ENCODE measurements at regions not wholly inside any gene's neighbourhood (a gene's known extent, or its start where the extent isn't known, plus 50 kb on each side); places are given as distances from the start of the nearest gene placed in this dataset.
"Not testable (repeated sequence)": the region's sequence is repeated elsewhere in the genome, so short reads cannot be mapped to it uniquely, and the experiment has no call there.

DNA sequence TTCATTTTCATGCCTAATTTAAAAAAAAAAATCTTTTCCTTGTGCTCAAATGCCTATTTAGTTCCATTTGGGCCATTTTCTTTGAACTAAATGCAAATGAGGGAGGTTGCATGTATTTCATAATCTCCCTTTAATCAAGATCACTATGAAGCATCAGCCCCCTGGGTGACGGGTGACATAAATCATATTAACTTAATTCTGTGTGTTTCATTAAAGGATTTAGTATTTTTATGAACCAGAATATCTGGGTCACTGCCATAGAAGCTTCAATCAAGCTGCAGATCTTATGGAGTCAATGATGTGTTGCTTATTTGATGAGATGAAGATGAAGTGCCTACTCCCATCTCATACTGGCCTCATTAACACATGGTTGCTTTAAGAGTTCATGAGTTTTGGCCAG is 301.9 kb upstream of the PRKCQ start:
- DNase-seq (ENCODE audit: low read depth) = no peak

DNA sequence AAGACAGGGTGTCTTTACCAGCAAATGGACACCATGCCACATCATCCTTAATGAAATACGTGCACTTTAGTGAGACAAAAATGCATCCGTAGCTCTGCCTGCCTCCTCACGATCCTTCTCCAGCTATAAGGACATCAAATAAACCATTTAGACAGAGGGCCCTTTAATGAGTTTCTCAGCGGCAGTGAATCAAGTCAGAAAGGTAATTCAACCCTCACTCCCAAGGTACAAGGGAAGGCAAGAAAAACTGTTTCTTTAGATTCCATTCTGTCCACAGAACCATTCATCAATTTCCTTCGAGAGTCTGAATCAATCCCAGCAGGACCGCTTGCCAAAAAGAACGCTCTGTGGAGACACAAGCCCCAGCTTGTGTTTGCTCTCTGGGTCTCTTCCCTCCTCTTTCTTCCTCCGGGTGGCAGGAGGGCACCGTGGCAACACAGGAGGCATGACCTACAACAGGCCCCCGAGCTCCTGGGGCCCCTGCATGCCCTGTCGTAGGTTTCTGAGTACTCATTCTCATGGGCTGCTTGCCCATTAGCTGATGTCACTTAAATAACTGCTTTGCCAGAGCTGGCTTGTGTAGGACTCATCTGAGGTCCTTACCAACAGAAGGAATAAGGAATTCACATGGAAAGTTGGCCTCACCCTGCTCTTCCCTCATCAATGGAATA is 297.8 kb upstream of the PRKCQ start:
- no peak for DNase-seq (ENCODE audit: low read depth)

DNA sequence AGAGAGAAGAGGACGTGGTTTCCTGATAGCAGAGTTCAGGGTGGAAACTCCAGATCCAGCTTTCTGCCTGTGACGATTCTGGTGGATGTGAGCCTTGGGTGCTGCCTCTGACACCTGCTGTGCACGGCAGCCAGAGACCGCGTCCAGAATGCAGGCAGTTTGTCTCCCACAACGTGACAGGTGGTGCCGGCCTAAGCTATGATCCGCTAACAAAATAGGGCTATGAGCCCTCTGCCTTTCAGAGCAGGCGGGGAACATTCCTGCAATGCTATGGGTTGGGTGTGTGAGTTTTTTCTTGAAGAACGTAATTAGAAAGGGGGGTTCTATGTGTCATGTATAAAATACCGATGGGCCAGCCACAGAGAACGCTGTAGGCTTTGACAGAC is 297.3 kb upstream of the PRKCQ start:
- DNase-seq (ENCODE audit: low read depth) = no peak

DNA sequence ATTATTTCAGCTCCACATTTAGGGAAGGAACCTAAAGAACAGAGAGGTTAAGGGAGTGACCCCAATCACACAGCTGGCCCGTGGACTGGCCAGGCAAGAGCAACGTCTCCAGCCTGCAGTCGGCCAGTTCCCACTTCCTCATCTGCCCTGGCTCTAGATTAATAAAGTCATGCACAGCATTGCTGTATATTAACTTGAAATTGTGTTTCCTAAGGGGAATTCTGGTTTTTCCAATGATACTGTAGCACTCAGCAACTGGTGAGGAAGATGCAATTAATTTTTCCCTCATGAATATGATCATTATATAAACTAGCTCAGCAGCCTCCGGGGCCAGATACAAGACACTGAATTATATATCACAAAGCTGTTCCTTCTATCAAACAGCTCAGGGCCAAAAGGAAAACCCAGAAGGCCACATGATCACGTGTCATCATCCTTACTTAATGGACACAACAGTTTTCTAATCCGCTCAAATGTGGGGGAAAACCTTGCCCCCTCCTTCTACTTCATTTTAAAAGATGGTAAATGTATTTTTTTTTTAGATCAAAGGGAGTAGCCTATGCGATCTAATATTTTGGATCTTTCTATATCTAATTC is 295.3 kb upstream of the PRKCQ start:
- no peak for DNase-seq (ENCODE audit: low read depth)

DNA sequence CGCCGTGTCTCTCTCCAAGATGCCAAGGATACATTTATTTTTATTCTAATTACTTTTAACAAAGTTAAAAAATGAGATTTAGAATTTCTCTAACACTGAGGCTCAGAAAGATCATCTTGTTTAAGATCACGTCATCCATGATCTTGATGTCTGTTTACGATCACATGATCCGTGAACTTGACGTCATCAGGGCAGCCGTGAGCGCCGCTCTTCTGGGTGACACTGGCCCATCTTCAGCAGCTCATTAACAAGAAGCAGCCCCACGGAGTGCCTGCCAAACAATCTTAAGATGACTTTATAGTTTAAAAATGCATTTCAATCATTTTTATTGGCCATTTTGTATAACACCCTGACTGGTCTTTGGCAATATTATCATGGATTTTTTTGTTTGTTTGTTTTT is 291.1 kb upstream of the PRKCQ start:
- no peak for DNase-seq (ENCODE audit: low read depth)

DNA sequence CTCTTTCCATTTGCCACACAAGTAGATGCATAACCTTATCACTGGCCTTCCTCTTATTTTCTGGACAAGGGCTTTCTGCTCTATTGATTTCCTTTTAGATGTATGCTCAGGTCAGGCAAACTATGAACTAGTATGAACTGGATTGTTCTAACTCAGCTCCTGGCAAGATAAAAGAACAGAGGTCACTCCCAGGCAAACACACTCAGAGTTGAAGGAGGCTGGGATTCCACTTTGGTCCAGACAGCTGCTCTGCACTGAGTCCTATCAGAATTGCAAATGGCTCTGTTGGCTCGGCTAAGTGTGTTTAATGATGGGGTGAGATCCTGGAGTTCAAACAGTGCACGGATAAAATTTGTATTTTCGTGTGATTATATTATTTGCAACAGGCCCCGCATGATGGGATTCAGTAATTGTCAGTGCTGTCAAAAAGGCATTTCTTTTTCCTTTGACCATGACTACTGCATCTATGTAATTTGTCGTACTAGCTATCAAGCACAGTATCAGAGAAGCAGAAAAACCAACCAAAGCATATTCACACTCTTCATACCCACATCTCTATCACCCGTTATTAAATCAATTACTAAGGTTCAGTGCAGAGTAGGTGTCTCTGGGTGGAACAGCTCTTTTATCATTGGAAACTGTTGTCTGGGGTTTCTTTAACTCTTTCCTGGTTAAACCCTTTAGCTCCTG is 288.1 kb upstream of the PRKCQ start:
- no peak for DNase-seq (ENCODE audit: low read depth)

DNA sequence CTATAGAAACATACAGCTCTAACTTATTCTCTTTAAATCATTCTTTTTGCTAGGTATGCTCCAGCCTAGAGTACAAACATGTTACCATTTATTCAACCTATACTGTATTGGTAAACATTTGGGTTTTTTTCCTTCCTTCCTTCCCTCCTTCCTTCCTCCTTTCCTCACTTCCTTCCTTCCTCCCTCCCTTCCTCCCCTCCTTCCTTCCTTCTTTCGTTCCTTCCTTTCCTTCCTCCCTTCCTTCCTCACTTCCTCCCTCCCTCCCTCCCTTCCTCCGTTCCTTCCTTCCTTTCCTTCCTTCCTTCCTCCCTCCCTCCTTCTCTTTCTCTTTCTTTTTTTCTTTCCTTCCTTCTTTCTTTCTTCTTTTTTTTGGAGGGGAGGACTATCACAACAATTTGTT is 286.7 kb upstream of the PRKCQ start:
- DNase-seq (ENCODE audit: low read depth) = no peak

DNA sequence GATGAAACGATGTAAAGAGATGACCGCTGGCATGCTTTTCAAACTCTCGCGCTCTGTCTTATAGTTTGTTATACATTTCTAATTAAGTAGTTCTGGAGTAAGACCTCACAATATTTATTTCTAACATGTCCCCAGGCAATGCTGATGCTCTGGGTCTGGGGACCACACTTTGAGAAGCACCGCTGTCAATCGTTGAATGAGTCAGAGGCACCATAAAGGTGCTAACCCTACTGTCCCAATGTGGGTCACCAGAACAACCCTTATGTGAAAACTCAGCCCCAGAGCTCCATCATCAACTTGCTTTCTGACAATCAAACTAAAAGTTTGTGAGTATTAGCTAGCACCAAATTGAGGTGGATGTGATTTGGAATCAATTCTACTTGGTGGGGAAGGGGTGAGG is 284.1 kb upstream of the PRKCQ start:
- DNase-seq (ENCODE audit: low read depth) = no peak

DNA sequence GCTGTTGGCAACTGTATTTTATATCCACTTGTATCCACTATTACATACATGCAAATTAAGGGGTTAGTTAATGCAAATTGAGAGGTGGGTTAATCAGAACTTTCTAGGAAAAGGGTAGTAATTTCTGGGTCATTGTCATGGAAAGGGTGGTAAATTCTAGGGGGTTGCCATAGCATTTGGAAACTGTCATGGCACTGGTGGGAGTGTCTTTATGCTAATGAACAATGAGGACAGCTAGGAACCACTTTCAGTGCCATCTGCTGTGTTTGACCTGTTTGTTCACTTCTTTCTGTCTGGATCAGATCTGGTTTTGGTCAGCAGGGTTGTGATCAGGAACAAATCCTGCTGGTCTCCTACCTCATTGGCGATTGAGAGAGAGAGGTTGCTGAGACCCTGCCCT is 283.3 kb upstream of the PRKCQ start:
- DNase-seq (ENCODE audit: low read depth) = no peak

DNA sequence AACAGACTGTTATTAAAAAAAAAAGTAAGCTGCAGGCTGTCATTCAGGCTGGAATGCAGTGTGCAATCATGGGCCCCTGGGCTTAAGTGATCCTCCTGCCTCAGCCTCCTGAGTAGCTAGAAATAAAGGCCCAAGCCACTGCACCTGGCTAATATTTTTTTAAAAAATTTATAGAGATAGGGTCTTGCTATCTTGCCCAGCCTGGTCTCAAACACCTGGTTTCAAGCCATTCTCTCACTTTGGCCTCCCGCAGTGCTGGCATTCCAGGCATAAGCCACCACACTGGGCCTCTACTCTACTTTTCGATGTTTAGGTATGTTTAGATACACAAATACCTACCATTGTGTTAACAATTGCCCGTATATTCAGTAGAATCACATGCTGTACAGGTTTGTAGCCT is 270.4 kb upstream of the PRKCQ start:
- no peak for DNase-seq (ENCODE audit: low read depth)

DNA sequence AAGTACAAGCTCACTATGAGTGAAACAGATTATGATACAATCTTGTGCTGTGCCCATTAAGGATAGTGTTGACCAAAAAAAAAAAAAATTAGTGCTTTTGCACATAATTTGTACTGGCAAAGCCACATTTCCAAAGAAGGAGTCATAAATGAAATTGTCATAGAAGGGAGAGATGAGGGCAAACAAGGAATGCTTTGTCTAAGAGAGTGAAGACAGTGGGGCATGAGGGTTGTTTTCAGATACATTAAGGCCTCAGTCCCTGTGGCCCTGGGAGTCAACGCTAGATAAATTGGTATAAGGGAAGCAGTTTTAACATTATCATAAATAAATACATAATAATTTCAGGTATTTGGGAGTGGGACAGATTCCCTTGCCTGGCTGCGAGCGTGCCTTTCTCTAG is 267.5 kb upstream of the PRKCQ start:
- no peak for DNase-seq (ENCODE audit: low read depth)

DNA sequence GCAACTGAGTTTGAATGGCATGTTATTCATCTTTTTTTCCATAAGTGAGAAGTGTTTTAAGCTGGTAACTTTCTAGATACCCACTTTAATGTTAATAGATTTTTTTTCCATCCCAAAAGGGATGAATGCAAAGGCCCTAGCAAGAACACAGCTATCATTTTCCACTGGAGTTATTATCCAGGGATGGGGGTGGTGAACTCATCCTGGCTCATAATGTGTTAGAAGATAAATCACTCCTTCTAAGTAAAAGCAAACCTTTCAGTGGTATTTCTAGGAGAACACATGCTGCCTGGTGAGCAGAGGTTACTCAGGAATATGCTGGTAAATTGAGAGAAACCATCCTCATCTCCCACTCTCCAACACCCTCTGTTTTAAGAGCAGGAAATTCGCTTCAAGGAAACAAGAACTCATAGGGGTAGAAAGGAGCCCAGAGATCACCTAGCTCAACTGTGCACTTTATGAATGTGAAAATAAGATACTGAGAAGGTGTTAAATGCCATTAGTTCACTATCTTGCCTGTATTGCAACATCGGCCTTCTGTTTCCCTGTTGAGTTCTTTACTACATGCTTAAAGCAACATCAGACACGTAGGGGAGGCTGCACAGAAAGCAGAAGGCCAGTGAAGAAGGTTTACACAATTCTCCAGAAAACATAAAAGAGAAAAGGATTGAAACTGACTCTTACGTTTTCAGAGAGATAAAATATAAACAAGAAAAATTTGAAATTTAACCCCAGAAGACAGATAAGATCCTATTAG is 264.0 kb upstream of the PRKCQ start:
- no peak for DNase-seq (ENCODE audit: low read depth)

DNA sequence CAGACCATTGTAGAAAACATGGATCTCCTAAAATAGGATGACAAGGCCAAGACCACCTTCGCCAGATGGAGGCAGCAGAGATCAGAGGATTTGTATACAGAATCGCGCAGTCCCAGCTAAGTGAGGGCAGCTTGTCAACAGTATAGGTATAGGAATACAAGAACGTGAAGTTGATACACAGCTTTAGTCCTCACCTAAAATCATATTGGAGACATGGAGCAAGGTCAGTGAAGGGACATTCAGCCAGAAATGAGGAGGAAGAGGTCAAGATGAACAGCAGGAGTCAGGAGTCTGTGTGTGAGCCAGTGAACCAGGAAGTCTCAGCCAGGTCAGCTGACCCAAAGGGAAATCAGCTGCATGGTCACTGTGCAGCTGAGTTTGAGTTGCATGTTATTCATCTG is 263.4 kb upstream of the PRKCQ start:
- no peak for DNase-seq (ENCODE audit: low read depth)

DNA sequence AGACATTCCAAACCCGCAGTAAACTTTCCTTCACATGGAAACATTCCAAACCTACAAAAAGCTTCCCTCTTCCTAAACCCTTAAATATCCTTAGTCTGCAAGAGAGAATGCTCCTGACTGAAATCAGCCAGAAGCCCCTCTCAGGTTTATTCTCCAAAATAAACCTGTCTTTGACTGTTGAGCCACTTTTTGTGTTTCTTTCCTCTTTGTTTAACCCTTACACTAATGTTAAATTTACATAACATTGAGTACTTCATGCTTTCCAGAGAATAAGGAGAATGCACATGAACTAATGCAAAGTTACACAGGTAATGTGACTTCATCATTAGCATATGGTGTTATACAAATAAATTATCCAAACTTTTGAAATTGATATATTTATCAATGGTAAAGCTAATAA is 262.6 kb upstream of the PRKCQ start:
- DNase-seq (ENCODE audit: low read depth) = no peak

DNA sequence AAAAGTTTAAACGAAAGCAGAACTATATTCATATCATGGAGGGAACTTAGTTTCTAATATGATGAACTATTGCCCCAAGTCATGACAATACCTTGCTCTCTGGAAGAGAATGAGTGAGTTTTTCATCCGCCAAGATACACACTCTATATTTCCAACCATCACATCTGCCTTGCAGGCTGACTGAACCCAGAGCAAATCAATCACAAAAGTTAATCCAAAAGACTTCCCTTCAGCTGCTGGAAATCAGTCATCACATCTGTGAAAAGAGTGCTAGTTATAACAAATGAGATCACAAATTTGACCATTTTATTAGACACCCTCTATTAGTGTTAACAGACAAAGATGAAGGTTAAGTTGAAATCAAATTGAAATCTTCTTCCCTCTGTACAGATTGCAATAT is 261.7 kb upstream of the PRKCQ start:
- no peak for DNase-seq (ENCODE audit: low read depth)

DNA sequence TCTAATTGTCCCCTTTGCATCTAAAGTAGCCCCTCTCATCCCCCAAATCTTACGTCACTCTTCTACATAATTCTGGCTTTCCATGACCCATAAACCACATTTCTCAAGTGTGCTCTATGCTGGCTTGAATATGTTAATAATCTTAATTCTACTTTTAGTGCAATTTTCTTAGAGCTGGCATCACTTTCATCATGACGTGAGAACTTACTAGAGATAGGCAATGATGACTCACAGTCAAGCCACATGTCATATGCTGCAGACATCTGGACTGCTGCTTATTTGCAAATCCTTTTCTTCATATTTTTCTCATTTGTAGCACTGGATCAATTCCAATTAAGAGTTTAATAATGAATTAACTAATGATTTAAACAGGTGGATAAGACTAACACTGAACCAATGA is 260.7 kb upstream of the PRKCQ start:
- DNase-seq (ENCODE audit: low read depth) = no peak

DNA sequence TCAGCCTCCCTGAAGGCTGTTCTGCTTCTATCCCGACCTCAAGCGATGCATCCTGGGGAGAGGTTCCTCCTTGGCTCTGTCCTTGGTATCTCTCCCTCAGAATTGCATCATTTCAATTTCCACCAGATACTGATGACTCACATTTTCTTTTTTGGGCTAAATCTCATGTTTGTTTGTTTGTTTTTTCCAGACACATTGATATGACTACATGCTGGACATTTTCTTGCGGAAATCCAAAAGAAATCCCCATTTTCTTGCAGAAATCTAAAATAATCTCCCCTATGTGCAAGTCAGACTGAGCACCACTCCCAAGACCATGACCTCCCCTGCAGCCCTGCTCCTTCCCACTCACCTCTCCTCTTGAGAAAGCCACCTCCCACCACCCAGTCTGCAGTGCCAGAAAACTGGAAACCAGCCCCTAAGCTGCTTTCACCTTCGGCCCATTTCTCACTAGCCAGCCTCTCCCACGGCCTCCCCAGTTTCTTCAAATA is 260.2 kb upstream of the PRKCQ start:
- no peak for DNase-seq (ENCODE audit: low read depth)

DNA sequence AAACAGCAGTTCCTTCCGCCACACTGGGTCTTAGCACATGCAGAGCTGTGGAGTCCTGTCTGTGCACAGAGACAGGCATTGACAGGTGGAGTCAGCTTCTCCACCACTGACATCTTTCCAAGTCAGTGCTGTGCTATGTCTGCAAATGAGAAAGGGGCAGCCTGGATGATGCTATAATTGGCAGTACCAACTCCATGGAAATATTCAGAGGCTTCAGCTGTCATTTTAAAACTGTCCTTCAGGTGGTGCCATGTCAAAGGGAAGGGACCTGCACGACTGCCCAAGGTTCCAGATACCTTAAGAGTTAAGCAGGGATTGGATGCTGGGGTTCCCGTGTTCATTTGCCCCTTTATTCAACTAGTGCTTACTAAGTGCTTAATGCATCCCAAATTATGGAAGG is 258.0 kb upstream of the PRKCQ start:
- DNase-seq (ENCODE audit: low read depth) = peak; percentile 18

DNA sequence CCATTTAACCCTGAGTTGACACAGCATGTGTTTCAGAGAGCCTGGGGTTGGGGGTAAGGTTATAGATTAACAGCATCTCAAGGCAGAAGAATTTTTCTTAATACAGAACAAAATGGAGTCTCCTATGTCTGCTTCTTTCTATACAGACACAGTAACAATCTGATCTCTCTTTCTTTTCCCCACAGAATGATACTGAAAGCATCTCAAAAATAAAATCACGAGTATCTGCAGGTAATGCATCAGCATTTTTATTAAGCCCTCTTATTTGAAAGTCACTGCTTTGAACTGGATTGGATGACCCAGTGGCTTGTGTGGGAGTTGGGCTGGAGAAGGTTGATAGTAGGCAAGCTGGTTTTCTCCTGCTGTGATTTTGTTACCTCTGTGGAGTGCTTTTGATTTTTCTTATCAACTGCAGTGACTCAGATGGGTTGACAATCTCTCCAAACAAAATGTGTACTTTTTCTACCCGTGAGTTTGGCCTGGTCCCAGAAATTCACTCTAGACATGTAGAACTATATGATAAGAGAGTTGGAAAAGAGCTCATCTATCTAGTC is 253.5 kb upstream of the PRKCQ start:
- DNase-seq (ENCODE audit: low read depth) = no peak

DNA sequence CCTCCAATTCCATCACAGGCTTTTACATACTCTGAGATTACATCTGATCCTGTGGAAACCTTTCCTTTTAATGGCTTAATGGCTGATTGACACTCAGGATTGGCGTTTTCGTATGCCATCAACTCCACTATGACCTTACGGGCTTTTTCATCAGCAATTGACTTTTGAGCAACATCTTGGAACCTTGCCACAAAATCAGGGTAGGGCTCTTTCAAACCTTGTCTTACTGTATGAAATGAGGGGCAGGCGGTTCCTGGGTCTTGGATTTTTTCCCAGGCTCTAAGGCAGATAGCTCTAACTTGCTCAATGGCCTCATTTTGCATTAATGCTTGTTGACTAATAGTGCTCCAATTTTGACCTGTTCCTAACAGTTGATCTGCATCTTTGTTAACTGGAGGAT is 250.9 kb upstream of the PRKCQ start:
- not testable (repeated sequence) for DNase-seq (ENCODE audit: low read depth)

DNA sequence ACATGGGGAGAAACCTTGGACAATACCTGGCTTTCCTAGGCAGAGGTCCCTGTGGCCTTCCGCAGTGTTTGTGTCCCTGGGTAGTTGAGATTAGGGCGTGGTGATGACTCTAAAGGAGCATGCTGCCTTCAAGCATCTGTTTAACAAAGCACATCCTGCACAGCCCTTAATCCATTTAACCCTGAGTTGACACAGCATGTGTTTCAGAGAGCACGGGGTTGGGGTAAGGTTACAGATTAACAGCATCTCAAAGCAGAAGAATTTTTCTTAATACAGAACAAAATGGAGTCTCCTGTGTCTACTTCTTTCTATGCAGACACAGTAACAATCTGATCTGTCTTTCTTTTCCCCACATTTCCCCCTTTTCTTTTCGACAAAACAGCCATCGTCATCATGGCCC is 244.7 kb upstream of the PRKCQ start:
- DNase-seq (ENCODE audit: low read depth) = not testable (repeated sequence)

DNA sequence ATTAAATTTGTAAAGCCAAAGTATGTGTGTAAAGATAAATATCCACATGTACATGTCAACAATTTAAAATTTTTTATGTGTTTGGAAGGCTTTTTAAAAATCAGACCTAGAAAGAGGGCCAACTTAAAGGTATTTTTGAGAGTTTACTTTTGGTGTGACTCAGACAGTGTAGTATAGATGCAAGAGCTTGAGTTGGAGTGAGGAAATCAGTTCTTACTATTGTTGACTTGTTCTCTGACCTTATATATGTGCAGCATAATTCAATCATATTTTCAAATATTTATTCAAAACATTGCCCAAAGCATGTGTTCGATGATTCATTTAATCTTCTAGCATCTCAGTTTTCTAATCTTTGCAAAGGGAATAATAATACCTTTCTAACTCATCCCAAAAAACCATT is 243.7 kb upstream of the PRKCQ start:
- no peak for DNase-seq (ENCODE audit: low read depth)

All from HT1080 (cell line).